ENCODE measurements at regions not wholly inside any gene's neighbourhood (a gene's known extent, or its start where the extent isn't known, plus 50 kb on each side); places are given as distances from the start of the nearest gene placed in this dataset.

DNA sequence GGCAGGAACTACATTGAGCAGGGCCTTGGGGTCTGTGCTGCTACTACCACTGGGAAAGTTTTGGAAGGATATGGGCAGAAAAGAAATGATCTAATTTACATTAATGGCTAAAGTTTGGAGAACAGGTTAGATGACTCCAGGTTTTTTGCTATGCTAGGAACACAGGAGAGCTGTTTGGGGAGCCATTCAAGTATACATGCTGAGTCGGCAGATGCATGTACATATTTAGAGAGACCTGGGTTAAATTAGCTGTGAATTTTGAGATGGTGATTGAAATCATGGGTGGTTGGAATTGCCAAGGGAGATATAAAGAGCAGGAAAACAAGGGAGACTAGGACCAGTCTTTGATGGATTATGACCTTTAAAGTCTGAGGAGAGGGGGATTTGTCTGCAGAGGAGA is 113.1 kb upstream of the BACH2 start:
- intact Hi-C loops (cut with micrococcal nuclease; ENCODE audit: unreplicated experiment): no loop called here
- BruUV-seq (replicated peaks): no TSS peak

DNA sequence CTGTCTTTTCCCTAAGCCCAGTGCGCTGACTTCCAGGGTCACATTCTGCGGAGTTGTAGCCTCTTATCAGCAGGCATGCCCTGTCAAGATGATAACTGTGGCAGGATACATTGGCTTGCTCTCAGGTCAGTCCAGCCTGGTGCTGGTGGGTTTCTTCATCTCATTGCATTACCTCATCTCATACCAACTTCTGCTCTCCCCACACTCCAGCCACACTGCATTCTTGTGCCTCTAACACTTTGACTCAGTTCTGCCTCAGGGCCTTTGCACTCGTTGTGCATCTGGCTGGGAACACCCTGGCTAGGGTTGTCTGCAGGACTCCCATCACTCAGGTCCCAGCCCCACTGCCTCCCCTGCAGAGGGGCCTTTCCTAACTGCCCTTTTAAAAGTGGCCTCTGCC is 110.3 kb upstream of the BACH2 start:
- ChIA-PET CTCF (no interaction called here), POLR2A (ENCODE audit: low non-redundant PET) (interaction anchor here (0.5 kb wide), 1 partner anchor 459 kb away, joined by 4 read pairs; no protein-coding TSS in a partner anchor)
- intact Hi-C loops (cut with micrococcal nuclease; ENCODE audit: unreplicated experiment): no loop called here
- no peak overlapping the region for H3K4me3 ChIP-seq (ENCODE audit: low read depth, low read length, poor library complexity, severe bottlenecking)
- H3K9me3 ChIP-seq (ENCODE audit: low read depth, low read length, poor library complexity, severe bottlenecking): no peaks in the 10 kb centered on the region
- H3K27ac ChIP-seq (ENCODE audit: low read depth, low read length, poor library complexity, severe bottlenecking): no peak overlapping the region
- no peaks in the 10 kb centered on the region for H3K36me3 ChIP-seq (ENCODE audit: insufficient read depth, low read length, poor library complexity, severe bottlenecking)
- TF ChIP-seq, protein P1, sequence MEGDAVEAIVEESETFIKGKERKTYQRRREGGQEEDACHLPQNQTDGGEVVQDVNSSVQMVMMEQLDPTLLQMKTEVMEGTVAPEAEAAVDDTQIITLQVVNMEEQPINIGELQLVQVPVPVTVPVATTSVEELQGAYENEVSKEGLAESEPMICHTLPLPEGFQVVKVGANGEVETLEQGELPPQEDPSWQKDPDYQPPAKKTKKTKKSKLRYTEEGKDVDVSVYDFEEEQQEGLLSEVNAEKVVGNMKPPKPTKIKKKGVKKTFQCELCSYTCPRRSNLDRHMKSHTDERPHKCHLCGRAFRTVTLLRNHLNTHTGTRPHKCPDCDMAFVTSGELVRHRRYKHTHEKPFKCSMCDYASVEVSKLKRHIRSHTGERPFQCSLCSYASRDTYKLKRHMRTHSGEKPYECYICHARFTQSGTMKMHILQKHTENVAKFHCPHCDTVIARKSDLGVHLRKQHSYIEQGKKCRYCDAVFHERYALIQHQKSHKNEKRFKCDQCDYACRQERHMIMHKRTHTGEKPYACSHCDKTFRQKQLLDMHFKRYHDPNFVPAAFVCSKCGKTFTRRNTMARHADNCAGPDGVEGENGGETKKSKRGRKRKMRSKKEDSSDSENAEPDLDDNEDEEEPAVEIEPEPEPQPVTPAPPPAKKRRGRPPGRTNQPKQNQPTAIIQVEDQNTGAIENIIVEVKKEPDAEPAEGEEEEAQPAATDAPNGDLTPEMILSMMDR (conservative IDR thresholded peaks at IDR 0.05; ENCODE audit: low read depth, low read length): no peak
- no peak for TF ChIP-seq EZH2 (IDR thresholded peaks at IDR 0.05; ENCODE audit: borderline replicate concordance, low read depth, low read length, poor library complexity, severe bottlenecking)
- H3K27me3 ChIP-seq (replicated peaks; ENCODE audit: insufficient read depth, low read depth, low read length, poor library complexity): peaks cover 2% of the 10 kb centered on the region
- H3K4me1 ChIP-seq (ENCODE audit: insufficient read depth, low read length, poor library complexity, severe bottlenecking): no peaks in the 10 kb centered on the region
- DNase-seq (ENCODE audit: low spot score): no peak
- no TSS peak for BruUV-seq (replicated peaks)

More for the DNA sequence above, 113.1 kb upstream of the BACH2 start:
- CTCF ChIA-PET: interaction anchor here (0.5 kb wide), 1 partner anchor 313 kb away, joined by 3 read pairs; no protein-coding TSS in a partner anchor
- Histone ChIP-seq H3K4me1 (ENCODE audit: insufficient read depth, low read length, poor library complexity, severe bottlenecking) (no peaks in the 10 kb centered on the region), H3K4me3 (ENCODE audit: low read depth, low read length, poor library complexity, severe bottlenecking) (no peak overlapping the region), H3K27me3 (replicated peaks; ENCODE audit: insufficient read depth, low read depth, low read length, poor library complexity) (no peaks in the 10 kb centered on the region), H3K36me3 (ENCODE audit: insufficient read depth, low read length, poor library complexity, severe bottlenecking) (no peaks in the 10 kb centered on the region), H3K27ac (ENCODE audit: low read depth, low read length, poor library complexity, severe bottlenecking) (no peak overlapping the region), H3K9me3 (ENCODE audit: low read depth, low read length, poor library complexity, severe bottlenecking) (no peaks in the 10 kb centered on the region)
- TF ChIP-seq EZH2 (IDR thresholded peaks at IDR 0.05; ENCODE audit: borderline replicate concordance, low read depth, low read length, poor library complexity, severe bottlenecking): no peak
- TF ChIP-seq, protein P1 (conservative IDR thresholded peaks at IDR 0.05; ENCODE audit: low read depth, low read length): no peak
- POLR2A ChIA-PET (ENCODE audit: low non-redundant PET): no interaction called here
- DNase-seq (ENCODE audit: low spot score): no peak

DNA sequence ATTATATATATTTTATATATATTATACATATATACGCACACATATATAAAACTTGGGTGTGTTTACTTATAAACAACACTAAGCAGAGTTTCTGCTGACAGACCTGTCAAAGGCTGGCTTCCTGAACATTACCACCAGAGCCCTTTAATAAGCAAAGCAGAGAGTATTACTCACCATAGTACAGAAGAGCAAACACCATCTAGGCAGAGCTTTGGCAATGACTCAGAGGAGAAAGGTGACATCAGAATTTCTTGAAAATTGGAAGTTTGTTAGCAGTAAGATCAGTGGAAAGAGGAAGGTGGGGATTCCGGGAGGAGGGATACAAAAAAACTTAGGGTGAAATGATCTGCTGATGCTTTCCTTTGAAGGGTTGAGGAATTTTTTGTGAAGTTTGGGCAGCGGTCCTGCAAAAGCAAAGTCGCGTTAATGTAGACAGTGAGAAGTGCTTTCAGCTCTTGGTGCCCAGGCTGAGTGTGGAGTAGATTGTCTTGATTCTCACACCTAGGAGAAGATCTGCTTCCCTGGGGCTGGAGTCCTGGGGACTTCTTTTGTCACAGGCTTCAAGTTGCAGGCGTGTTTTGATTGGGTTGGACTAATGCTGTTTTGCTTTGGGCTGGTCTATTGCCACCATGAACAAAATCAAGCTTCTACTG is 109.6 kb upstream of the BACH2 start:
- Histone ChIP-seq H3K27ac (ENCODE audit: low read depth, low read length, poor library complexity, severe bottlenecking) (no peak overlapping the region), H3K27me3 (replicated peaks; ENCODE audit: insufficient read depth, low read depth, low read length, poor library complexity) (peaks cover 4% of the 10 kb centered on the region), H3K4me1 (ENCODE audit: insufficient read depth, low read length, poor library complexity, severe bottlenecking) (no peaks in the 10 kb centered on the region), H3K4me3 (ENCODE audit: low read depth, low read length, poor library complexity, severe bottlenecking) (no peak overlapping the region), H3K36me3 (ENCODE audit: insufficient read depth, low read length, poor library complexity, severe bottlenecking) (no peaks in the 10 kb centered on the region), H3K9me3 (ENCODE audit: low read depth, low read length, poor library complexity, severe bottlenecking) (no peaks in the 10 kb centered on the region)
- POLR2A ChIA-PET (ENCODE audit: low non-redundant PET): interaction anchor here (0.5 kb wide), 1 partner anchor 458 kb away, joined by 4 read pairs; no protein-coding TSS in a partner anchor
- CTCF ChIA-PET: no interaction called here
- BruUV-seq (replicated peaks): no TSS peak
- intact Hi-C loops (cut with micrococcal nuclease; ENCODE audit: unreplicated experiment): no loop called here
- peak; percentile 14 for DNase-seq (ENCODE audit: low spot score)
- TF ChIP-seq EZH2 (IDR thresholded peaks at IDR 0.05; ENCODE audit: borderline replicate concordance, low read depth, low read length, poor library complexity, severe bottlenecking): no peak
- TF ChIP-seq, protein P1 (conservative IDR thresholded peaks at IDR 0.05; ENCODE audit: low read depth, low read length): no peak
